HG03064 (cell line): ENCODE measurements at regions not wholly inside any gene's neighbourhood (a gene's known extent, or its start where the extent isn't known, plus 50 kb on each side); places are given as distances from the start of the nearest gene placed in this dataset.
"Not testable (repeated sequence)": the region's sequence is repeated elsewhere in the genome, so short reads cannot be mapped to it uniquely, and the experiment has no call there.

ENCODE experiments used
- ATAC-seq: cut with Tn5 transposase; IDR thresholded peaks from one replicate; pipeline ENCODE4 v1.9.1; 2021; ENCODE audit warnings: low read depth; ENCODE audit not compliant: unreplicated experiment

- no peak for ATAC-seq
Observed at GRCh38 chr14:86388216-86388615, 858.3 kb downstream of the FLRT2 start.

GRCh38 chr14:86373886-86374285 is 843.9 kb downstream of the FLRT2 start:
- ATAC-seq = no peak

- no peak for ATAC-seq
Observed at GRCh38 chr14:86372402-86372801, 842.5 kb downstream of the FLRT2 start.

GRCh38 chr14:86364634-86365033 is 834.7 kb downstream of the FLRT2 start:
- no peak for ATAC-seq

DNA sequence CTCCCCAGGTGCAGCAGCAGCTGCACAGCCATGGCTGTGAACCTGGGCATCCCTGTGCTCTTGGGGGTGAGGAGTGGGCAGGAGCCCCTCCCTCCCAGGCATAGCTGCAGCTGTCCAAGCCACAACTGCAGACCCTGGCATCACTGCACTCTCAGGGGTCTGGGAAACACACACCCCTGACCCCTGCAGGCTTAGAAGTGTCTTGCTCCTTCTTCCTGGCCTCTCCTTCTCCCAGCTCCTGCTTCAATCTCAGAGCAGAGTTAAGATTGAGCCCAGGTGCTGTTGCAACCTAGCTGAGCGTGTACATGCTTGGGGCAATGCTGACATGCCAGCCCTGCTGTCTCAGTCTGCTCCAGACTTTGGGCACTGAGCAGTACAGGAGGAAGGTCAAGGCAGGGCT is 833.6 kb downstream of the FLRT2 start:
- no peak for ATAC-seq

DNA sequence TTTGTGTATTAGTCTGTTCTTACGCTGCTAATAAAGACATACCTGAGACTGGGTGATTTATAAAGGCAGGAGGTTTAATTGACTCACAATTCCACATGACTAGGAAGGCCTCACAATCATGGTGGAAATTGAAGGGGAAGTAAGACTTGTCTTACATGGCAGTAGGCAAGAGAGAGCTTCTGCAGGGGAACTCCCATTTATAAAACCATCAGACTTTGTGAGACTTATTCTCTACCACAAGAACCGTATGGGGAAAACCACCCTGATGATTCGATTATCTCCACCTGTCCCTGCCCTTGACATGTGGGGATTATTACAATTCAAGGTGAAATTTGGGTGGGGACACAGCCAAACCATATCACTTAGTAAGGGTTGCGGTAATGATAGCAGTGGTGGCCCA is 833.1 kb downstream of the FLRT2 start:
- ATAC-seq = no peak

DNA sequence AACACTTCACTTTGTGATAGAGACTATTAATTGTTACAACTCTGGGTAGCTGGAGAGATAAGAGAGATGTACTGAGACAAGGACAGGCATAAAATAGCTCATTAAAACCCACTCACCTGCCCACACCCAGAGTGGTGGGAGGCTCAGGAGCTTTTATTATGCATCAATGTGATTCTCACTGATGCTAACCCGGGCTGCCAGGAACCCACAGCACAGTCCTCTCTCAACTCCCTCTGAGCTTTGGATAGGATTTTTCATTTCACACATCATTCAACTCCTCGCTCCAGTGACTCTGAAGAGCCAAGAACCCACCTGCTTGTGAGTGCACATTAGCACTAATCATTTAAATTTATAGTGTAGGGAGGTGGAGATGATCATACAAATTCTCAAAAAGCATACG is 827.9 kb downstream of the FLRT2 start:
- no peak for ATAC-seq

DNA sequence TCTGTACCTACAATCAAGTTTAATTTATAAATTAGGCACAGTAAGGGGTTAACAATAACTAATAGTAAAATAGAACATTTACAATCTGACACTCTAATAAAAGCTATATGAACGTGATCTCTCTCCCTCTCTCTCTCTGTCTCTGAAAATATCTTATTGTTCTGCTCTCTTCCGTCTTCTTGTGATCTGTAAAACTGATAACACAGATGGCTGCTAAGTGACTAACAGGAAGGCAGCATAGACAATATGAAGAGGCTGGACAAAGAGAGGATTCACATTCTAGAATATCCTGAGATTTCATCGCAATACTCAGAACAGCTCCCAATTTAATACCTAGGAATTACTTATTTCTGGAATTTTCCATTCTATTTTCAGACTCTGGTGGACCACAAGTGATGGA is 827.2 kb downstream of the FLRT2 start:
- ATAC-seq = no peak

DNA sequence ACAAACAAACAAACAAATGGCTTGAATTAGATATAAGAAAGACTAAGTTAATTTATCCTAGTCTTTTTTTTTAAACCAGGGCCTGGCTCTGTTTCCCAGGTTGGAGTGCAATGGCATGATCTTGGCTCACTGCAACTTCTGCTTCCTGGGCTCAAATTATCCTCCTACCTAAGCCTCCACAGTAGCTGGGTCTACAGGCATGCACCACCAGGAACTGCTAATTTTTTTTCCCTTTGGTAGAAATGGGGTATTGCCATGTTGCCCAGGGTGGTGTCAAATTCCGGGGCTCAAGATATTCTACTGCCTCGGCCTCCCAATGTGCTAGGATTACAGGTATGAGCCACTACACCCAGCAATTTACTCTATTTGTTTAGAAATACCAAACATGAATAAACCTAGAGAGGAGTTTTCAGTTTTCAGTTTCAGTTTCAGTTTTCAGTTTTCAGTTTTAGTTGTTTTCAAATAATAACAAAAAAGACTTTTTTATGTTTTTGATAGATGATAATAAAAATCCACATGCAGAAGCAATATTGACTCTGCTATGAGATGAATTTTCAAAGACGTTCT is 817.0 kb downstream of the FLRT2 start:
- ATAC-seq = no peak

DNA sequence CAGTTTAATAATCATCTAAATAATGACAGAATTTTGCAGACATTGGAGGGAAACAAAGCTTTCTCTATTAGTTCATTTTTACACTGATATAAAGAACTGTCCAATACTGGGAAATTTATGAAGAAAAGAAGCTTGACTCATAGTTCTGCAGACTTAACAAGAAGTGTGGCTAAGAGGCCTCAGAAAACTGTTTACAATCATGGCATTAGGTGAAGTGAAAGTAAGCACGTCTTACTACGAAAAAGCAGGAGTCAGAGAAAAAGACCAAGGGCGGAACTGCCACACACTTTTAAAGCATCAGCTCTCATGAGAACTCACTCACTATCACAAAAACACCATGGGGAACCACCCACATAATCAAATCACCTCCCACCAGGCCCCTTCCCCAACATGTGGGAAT is 804.4 kb downstream of the FLRT2 start:
- no peak for ATAC-seq

DNA sequence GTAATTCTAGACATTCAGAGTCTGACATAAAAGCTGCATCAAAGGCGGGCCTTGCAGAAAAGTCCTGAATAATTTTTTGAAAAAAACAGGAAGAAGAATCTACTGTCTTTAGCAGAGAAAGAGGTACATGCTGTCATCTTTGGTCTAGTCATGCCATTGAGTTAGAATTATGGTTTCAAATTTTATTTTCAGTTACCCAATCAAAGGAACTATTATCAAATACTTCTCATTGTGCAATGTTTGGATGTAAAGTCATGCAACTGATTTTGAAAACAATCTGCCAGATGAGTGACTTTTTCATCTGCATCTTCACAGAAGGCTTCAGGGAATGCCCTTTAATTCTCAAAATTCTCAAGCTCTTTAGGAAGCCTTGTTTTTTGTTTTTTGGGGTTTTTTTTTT is 803.5 kb downstream of the FLRT2 start:
- no peak for ATAC-seq

- ATAC-seq = no peak
Observed at GRCh38 chr14:86331341-86331740, 801.4 kb downstream of the FLRT2 start.

DNA sequence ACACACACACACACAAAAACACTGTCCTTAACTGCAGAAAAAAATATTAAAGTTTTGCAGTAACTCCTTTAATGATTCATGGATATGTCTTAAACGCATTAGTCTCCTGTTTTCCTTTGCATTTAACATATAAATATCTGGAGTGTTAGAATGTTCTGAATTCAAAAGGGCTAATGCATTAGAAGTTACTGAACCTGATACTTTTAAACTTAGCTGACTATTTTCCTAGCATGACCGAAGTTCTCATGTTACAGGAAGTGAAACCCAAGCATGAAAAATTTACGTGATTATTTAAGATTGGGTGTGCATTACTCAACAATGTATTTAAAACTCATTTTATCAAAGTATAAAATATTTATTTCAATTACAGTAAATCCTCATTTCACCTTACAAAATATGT is 791.2 kb downstream of the FLRT2 start:
- no peak for ATAC-seq

GRCh38 chr14:86312154-86312665 is 782.3 kb downstream of the FLRT2 start:
- ATAC-seq = not testable (repeated sequence)

- ATAC-seq = no peak
Observed at GRCh38 chr14:86311151-86311550, 781.2 kb downstream of the FLRT2 start.

DNA sequence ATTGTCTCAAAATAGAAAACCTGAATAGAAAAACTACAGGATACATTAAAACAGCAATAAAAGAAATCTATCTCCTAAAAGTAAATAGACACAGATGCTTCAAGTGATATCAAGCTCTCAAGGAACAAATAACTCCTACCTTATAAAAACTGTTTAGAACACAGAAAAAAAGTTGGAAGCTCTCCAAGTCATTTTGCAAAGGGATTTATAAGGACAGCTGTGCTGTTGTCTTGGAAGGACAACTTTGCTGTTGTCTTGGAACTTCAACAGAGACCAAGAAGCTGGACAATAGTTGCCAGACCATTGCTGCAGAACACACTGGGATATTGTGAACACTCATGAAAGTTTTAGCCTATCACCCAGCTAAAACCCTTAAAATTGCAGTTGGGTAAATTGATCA is 780.7 kb downstream of the FLRT2 start:
- ATAC-seq = no peak

- no peak for ATAC-seq
Observed at GRCh38 chr14:86310148-86310547, 780.2 kb downstream of the FLRT2 start.

GRCh38 chr14:86305058-86305457 is 775.1 kb downstream of the FLRT2 start:
- ATAC-seq = no peak

DNA sequence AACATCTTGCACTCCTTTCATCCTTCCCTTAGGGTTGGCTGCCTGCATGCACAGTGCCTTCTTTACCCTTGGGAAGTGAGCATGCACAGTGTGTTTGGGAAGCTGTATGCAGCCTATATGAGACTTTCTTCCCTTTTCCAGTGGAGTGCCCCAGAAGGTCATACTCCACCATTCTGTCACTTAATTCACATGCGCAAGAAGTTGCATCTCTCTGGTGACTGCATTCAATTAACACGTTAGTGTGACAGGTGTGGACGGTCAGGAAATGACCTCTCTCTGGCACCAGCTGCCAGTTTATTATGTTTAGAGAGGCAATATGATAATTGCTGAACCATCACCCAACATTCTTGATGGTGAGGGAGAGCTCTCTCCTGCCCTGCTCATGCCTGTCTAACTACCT is 770.0 kb downstream of the FLRT2 start:
- no peak for ATAC-seq

DNA sequence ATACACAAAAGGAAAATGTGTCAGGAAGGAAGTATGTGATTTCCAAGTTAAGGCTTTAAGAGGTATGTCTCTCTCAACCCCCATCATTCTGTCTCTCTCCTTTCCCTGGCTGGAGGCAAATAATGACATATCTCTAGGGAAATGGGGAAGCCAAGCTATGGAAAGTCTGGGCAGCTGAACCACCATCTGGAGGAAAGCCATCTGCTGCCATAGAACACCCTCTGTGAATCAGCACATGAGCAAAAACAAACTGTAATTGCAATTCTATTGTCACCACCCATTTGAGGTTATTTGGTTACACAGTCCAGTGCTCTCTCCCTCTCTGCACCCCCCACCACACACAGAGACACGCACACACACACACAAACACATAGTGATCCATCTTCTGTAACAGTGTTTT is 766.2 kb downstream of the FLRT2 start:
- no peak for ATAC-seq

DNA sequence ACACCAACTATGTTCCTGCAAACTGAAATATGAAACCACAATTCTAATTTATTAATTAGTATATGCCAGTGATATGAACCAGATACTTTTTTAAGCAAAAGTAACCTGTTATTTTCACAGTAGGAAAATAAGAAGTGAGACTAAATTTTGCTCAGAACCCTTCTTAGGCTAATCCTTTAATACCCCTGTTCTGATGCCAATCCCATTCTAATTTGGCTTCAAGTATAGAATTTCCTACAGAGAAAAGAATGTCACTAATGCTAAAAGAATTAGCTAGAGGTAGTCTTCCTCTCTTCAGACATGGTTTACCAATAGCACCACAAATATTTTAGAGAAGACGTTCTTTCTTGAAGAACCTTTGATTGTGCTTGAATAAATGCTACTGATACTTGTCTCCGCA is 758.4 kb downstream of the FLRT2 start:
- no peak for ATAC-seq

GRCh38 chr14:86279405-86279804 is 749.5 kb downstream of the FLRT2 start:
- ATAC-seq = no peak

GRCh38 chr14:86257973-86258372 is 728.0 kb downstream of the FLRT2 start:
- no peak for ATAC-seq
